GM12865 (cell line): ENCODE measurements at regions not wholly inside any gene's neighbourhood (a gene's known extent, or its start where the extent isn't known, plus 50 kb on each side); places are given as distances from the start of the nearest gene placed in this dataset.

Experiments
- DNase-seq: peaks from one replicate; pipeline ENCODE4 v3.0.0; 2010; ENCODE audit warnings: low read depth
- H3K4me3 ChIP-seq: 2 replicates; pipeline ENCODE4 v1.5.1; 2011; ENCODE audit warnings: mild to moderate bottlenecking, low read depth, low read length, control low read depth
- CTCF ChIP-seq: IDR thresholded peaks from 2 replicates; pipeline ENCODE4 v1.5.1; 2011; ENCODE audit warnings: low read length, control low read depth, low read depth, inconsistent platforms; ENCODE audit not compliant: insufficient read depth; ENCODE audit errors: missing control alignments

DNA sequence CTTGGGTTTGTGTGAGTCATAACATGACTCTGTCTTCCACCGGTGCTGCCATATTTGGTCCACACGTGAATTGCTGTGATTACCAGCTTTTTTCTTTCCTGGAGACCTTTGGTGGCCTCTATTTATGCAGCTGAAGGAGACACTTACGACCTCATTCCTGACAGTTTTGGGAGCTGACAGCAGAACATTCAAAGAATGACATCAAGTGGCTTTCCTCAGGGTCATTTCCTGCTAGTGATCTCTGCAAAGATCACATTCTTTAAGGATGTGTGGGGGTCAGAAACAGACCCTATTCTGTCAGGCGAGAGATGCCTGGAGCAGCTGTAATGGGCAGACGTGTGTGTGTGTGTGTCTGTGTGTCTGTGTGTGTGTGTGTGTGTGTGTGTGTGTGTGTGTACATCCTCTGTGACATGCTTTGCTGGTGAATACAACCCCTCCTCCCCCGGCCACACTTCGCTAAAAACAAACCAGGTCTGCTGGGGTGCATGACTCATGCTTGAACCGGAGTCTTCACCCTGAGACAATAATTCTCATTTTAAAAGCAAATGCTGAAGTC lies 115.6 kb downstream of the TMEM170B start:
- no peak overlapping the region for H3K4me3 ChIP-seq
- TF ChIP-seq CTCF, result no peak

GRCh38 chr6:11654876-11655275 lies 117.3 kb downstream of the TMEM170B start:
- no peak overlapping the region for H3K4me3 ChIP-seq
- no peak for TF ChIP-seq CTCF
- no peak for DNase-seq

More for the DNA sequence above, 115.6 kb downstream of the TMEM170B start:
- DNase-seq, result peak; percentile 71

GRCh38 chr6:11656491-11656890 lies 118.9 kb downstream of the TMEM170B start:
- DNase-seq, result no peak
- no peak overlapping the region for H3K4me3 ChIP-seq
- no peak for TF ChIP-seq CTCF

GRCh38 chr6:11659757-11660156 lies 118.8 kb downstream of the ADTRP start:
- peak; percentile 35 for DNase-seq
- H3K4me3 ChIP-seq, result no peak overlapping the region
- no peak for TF ChIP-seq CTCF

DNA sequence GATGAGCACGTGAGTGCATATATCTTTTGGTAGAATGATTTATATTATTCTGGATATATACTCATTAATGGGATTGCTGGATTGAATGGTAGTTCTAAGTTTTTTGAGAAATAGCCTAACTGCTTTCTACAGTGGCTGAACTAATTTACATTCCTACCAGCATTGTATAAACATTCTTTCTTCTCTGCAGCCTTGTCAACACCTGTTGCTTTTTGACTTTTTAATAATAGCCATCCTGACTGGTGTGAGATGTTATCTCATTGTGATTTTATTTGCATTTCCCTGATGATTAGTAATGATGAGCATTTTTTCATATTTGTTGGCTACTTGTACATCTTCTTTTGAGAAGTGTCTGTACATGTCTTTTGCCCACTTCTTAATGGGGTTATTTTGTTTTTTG lies 116.3 kb downstream of the ADTRP start:
- no peak for TF ChIP-seq CTCF
- no peak for DNase-seq
- no peak overlapping the region for H3K4me3 ChIP-seq

- no peak for DNase-seq
- TF ChIP-seq CTCF, result no peak
- no peak overlapping the region for H3K4me3 ChIP-seq
Measured at GRCh38 chr6:11663519-11663918, 115.1 kb downstream of the ADTRP start.
